ENCODE measurements at regions not wholly inside any gene's neighbourhood (a gene's known extent, or its start where the extent isn't known, plus 50 kb on each side); places are given as distances from the start of the nearest gene placed in this dataset.

- DNase-seq (ENCODE audit: low spot score), result no peak
Observed at GRCh38 chr16:64654178-64654577, 467.7 kb downstream of the CDH11 start.

GRCh38 chr16:64648282-64648681, 473.6 kb downstream of the CDH11 start:
- DNase-seq (ENCODE audit: low spot score), result no peak

- no peak for DNase-seq (ENCODE audit: low spot score)
Observed at GRCh38 chr16:64641343-64641742, 480.5 kb downstream of the CDH11 start.

- DNase-seq (ENCODE audit: low spot score), result no peak
Observed at GRCh38 chr16:64638766-64639165, 483.1 kb downstream of the CDH11 start.

GRCh38 chr16:64629622-64630021, 492.2 kb downstream of the CDH11 start:
- DNase-seq (ENCODE audit: low spot score), result no peak

- no peak for DNase-seq (ENCODE audit: low spot score)
Observed at GRCh38 chr16:64627781-64628180, 494.1 kb downstream of the CDH11 start.

GRCh38 chr16:64627288-64627687, 494.6 kb downstream of the CDH11 start:
- no peak for DNase-seq (ENCODE audit: low spot score)

GRCh38 chr16:64626776-64627175, 495.1 kb downstream of the CDH11 start:
- no peak for DNase-seq (ENCODE audit: low spot score)

GRCh38 chr16:64621616-64622015, 500.2 kb downstream of the CDH11 start:
- no peak for DNase-seq (ENCODE audit: low spot score)

GRCh38 chr16:64617836-64618476, 503.9 kb downstream of the CDH11 start:
- DNase-seq (ENCODE audit: low spot score), result no peak

- no peak for DNase-seq (ENCODE audit: low spot score)
Observed at GRCh38 chr16:64615630-64616280, 506.1 kb downstream of the CDH11 start.

GRCh38 chr16:64596196-64596595, 525.7 kb downstream of the CDH11 start:
- DNase-seq (ENCODE audit: low spot score), result no peak

GRCh38 chr16:64590513-64590912, 531.4 kb downstream of the CDH11 start:
- no peak for DNase-seq (ENCODE audit: low spot score)

GRCh38 chr16:64589836-64590235, 532.0 kb downstream of the CDH11 start:
- no peak for DNase-seq (ENCODE audit: low spot score)

- no peak for DNase-seq (ENCODE audit: low spot score)
Observed at GRCh38 chr16:64586781-64587180, 535.1 kb downstream of the CDH11 start.

- no peak for DNase-seq (ENCODE audit: low spot score)
Observed at GRCh38 chr16:64585367-64585766, 536.5 kb downstream of the CDH11 start.

- DNase-seq (ENCODE audit: low spot score), result no peak
Observed at GRCh38 chr16:64580558-64580957, 541.3 kb downstream of the CDH11 start.

- DNase-seq (ENCODE audit: low spot score), result no peak
Observed at GRCh38 chr16:64579712-64580111, 542.2 kb downstream of the CDH11 start.

GRCh38 chr16:64545768-64546167, 576.1 kb downstream of the CDH11 start:
- no peak for DNase-seq (ENCODE audit: low spot score)

GRCh38 chr16:64544859-64545258, 577.0 kb downstream of the CDH11 start:
- no peak for DNase-seq (ENCODE audit: low spot score)

- DNase-seq (ENCODE audit: low spot score), result no peak
Observed at GRCh38 chr16:64543441-64543840, 578.4 kb downstream of the CDH11 start.

- DNase-seq (ENCODE audit: low spot score), result no peak
Observed at GRCh38 chr16:64543031-64543430, 578.8 kb downstream of the CDH11 start.

- DNase-seq (ENCODE audit: low spot score), result no peak
Observed at GRCh38 chr16:64542152-64542551, 579.7 kb downstream of the CDH11 start.

- no peak for DNase-seq (ENCODE audit: low spot score)
Observed at GRCh38 chr16:64541621-64542020, 580.2 kb downstream of the CDH11 start.

All from hematopoietic multipotent progenitor cell treated with erythropoietin and hydrocortisone succinate and interleukin-3 and kit ligand, for 15 days (in vitro differentiated cells).